ENCODE measurements at regions not wholly inside any gene's neighbourhood (a gene's known extent, or its start where the extent isn't known, plus 50 kb on each side); places are given as distances from the start of the nearest gene placed in this dataset.
"Not testable (repeated sequence)": the region's sequence is repeated elsewhere in the genome, so short reads cannot be mapped to it uniquely, and the experiment has no call there.

DNA sequence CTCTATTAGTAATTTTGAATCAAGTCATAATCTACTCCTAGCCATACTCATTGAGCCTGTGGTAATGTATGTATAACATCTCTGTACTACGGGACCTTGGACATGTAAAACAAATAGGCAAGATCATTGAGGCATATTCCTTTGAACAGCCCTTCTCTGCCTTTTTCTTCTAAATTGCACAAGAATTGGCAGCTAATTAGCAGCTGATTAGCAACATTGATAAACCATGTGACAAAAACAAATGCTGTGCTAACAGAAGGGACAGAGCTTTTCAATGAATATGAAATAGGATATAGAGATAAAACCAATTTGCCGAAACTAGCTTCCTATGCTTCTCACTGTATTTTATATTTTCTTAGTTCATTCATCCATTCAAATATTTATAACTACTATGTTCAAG lies 1474.2 kb downstream of the FAM181B start:
- Mint-ChIP-seq H3K27ac (no peak overlapping the region), H3K9me3 (ENCODE audit: low read depth) (no peaks in the 10 kb centered on the region), H3K4me3 (no peak overlapping the region)

GRCh38 chr11:81255895-81256294 lies 1477.8 kb downstream of the FAM181B start:
- H3K9me3 Mint-ChIP-seq (ENCODE audit: low read depth) = no peaks in the 10 kb centered on the region
- no peaks in the 10 kb centered on the region for H3K27me3 Mint-ChIP-seq
- H3K27ac Mint-ChIP-seq = no peak overlapping the region
- H3K36me3 Mint-ChIP-seq = no peaks in the 10 kb centered on the region
- H3K4me3 Mint-ChIP-seq = no peak overlapping the region
- no peaks in the 10 kb centered on the region for H3K4me1 Mint-ChIP-seq (ENCODE audit: low read depth)

More for the DNA sequence above, 1474.2 kb downstream of the FAM181B start:
- Mint-ChIP-seq H3K36me3 (no peaks in the 10 kb centered on the region), H3K27me3 (no peaks in the 10 kb centered on the region), H3K4me1 (ENCODE audit: low read depth) (no peaks in the 10 kb centered on the region)

DNA sequence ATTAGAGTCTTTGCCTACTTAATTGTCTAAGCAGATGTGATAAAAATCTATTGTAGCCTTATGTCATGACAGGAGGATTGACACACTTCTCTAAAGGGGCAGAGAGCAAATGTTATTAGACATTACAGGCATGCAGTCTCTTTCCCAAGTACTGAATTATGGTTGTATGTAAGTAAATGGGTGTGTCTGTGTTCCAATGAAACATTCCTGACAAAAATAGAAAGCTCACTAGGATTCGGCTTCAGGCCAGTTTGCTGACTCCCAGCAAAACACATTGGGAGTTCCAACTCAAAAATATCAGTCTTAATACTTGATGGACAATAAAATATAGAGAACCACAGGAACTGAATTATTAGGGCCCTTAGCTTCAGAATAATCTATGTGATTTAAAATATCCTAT lies 1480.4 kb downstream of the FAM181B start:
- H3K4me1 Mint-ChIP-seq (ENCODE audit: low read depth) = no peaks in the 10 kb centered on the region
- no peak overlapping the region for H3K27ac Mint-ChIP-seq
- H3K36me3 Mint-ChIP-seq = no peaks in the 10 kb centered on the region
- H3K4me3 Mint-ChIP-seq = no peak overlapping the region
- H3K27me3 Mint-ChIP-seq = no peaks in the 10 kb centered on the region
- H3K9me3 Mint-ChIP-seq (ENCODE audit: low read depth) = no peaks in the 10 kb centered on the region

DNA sequence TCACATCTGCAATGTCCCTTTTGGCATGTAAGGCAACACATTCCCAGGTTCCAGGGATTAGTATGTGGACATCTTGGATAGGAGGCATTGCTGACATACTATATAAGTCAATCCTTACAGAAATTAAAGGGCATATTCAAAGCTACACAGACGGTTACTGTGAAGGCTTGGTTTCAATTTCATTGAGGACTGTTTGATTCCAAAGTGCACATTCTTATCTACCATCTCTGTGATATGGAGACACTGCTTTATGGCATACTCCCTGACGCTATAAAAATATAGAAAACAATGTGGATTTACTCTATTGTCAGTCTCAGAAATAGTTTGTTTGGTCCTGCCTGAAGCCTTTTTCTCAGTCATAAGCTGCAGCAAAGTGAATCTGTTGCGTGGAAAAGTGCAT lies 1486.7 kb downstream of the FAM181B start:
- Mint-ChIP-seq H3K27me3 (no peaks in the 10 kb centered on the region), H3K4me1 (ENCODE audit: low read depth) (no peaks in the 10 kb centered on the region), H3K9me3 (ENCODE audit: low read depth) (peaks cover 3% of the 10 kb centered on the region), H3K4me3 (no peak overlapping the region), H3K27ac (no peak overlapping the region), H3K36me3 (no peaks in the 10 kb centered on the region)

DNA sequence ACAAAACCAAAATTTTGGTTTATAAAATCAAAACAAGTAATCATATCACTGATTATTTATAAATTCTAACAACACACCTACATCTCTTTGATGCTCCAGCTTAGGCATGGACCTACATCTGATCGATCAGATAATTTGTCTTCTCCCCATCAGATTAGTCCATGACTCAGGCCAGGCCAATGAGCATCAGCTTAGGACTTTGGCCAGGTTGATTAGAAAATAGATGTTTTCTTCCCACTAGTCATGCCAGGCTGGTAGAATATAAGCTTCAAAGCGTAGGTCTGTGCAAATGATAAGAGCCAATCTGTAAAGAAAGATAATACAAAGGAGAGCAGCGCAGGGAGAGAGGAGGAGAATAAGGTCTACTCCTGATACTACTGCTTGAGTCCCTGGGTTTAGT lies 1487.9 kb downstream of the FAM181B start:
- H3K36me3 Mint-ChIP-seq = no peaks in the 10 kb centered on the region
- no peak overlapping the region for H3K4me3 Mint-ChIP-seq
- H3K9me3 Mint-ChIP-seq (ENCODE audit: low read depth) = peaks cover 3% of the 10 kb centered on the region
- H3K4me1 Mint-ChIP-seq (ENCODE audit: low read depth) = no peaks in the 10 kb centered on the region
- H3K27ac Mint-ChIP-seq = no peak overlapping the region
- H3K27me3 Mint-ChIP-seq = no peaks in the 10 kb centered on the region

- no peaks in the 10 kb centered on the region for H3K27me3 Mint-ChIP-seq
- no peaks in the 10 kb centered on the region for H3K36me3 Mint-ChIP-seq
- no peak overlapping the region for H3K4me3 Mint-ChIP-seq
- H3K9me3 Mint-ChIP-seq (ENCODE audit: low read depth) = peaks cover 6% of the 10 kb centered on the region
- no peak overlapping the region for H3K27ac Mint-ChIP-seq
- H3K4me1 Mint-ChIP-seq (ENCODE audit: low read depth) = no peaks in the 10 kb centered on the region
These were observed 1491.9 kb downstream of the FAM181B start for GRCh38 chr11:81241672-81242275.

DNA sequence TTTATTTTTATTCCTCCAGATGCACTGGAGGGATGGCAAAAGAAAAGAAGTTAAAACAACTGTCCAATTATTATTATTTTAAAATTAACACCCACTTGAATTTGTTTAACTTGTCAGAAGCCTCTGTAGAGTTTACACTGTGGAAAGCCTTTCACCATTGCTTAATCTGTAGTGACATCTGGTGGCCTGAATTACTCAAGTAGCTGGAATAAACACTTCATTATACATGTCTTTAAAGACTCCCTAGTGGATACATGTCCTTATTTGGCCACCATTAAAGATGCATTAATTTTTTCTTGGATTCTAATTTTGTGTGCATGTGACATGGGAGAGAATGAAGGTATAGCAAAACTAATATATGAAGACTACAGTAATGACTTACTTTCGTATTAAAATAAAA lies 1496.5 kb downstream of the FAM181B start:
- H3K9me3 Mint-ChIP-seq (ENCODE audit: low read depth) = peaks cover 3% of the 10 kb centered on the region
- no peak overlapping the region for H3K4me3 Mint-ChIP-seq
- no peak overlapping the region for H3K27ac Mint-ChIP-seq
- H3K36me3 Mint-ChIP-seq = no peaks in the 10 kb centered on the region
- no peaks in the 10 kb centered on the region for H3K27me3 Mint-ChIP-seq
- H3K4me1 Mint-ChIP-seq (ENCODE audit: low read depth) = no peaks in the 10 kb centered on the region

DNA sequence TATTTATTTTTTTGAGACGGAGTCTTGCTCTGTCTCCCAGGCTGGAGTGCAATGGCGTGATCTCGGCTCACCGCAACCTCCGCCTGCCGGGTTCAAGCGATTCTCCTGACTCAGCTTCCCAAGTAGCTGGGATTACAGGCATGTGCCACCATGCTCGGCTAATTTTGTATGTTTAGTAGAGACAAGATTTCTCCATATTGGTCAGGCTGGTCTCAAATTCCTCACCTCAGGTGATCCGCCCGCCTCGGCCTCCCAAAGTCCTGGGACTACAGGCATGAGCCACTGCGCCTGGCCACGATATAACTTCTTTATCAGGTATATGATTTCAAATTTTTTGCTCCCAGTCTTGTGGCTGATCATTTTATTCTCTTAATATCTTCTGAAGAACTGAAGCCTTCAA lies 1506.3 kb downstream of the FAM181B start:
- H3K27ac Mint-ChIP-seq; H3K27me3 Mint-ChIP-seq; H3K9me3 Mint-ChIP-seq (ENCODE audit: low read depth); H3K4me1 Mint-ChIP-seq (ENCODE audit: low read depth); H3K36me3 Mint-ChIP-seq; H3K4me3 Mint-ChIP-seq: not testable (repeated sequence)

DNA sequence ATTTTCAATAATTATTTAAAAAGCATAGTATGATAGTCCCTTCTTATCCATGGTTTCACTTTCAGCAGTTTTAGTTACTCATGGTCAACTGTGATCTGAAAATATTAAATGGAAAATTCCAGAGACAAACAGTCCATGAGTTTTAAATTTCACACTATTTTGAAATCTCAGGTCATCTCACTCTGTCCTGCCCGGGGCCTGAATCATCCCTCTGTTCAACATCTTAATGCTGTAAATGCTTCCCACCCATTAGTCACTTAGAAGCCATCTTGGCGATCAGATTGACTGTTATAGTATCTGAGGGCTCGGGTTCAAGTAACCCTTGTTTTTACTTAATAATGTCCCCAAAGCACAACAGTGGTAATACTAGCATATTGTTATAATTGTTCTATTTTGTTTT lies 1509.3 kb downstream of the FAM181B start:
- no peak overlapping the region for H3K4me3 Mint-ChIP-seq
- H3K9me3 Mint-ChIP-seq (ENCODE audit: low read depth) = no peaks in the 10 kb centered on the region

DNA sequence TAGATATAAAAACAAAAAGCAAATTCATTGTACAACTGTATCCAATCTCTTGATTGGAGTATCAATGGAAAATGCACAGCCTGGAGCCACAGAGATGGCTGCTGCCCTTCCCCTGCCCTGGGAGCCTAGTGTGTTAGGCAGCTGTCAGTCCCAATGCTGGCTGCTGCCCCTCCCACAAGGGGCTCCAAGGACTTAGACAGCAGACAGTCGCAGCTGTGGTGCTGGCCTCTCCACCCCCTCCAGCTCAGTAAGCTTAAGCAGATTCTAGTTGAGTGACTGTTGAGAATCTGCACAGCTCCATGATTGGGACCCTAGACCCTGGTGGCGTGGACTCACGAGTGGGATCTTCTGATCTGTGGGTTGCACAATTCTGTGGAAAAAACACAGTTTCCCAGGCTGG lies 1511.2 kb downstream of the FAM181B start:
- Mint-ChIP-seq H3K4me1 (ENCODE audit: low read depth) (no peaks in the 10 kb centered on the region), H3K27me3 (no peaks in the 10 kb centered on the region), H3K36me3 (no peaks in the 10 kb centered on the region), H3K9me3 (ENCODE audit: low read depth) (no peaks in the 10 kb centered on the region), H3K27ac (no peak overlapping the region), H3K4me3 (no peak overlapping the region)

More for the DNA sequence above, 1509.3 kb downstream of the FAM181B start:
- Mint-ChIP-seq H3K4me1 (ENCODE audit: low read depth) (no peaks in the 10 kb centered on the region), H3K27ac (no peak overlapping the region), H3K27me3 (no peaks in the 10 kb centered on the region), H3K36me3 (no peaks in the 10 kb centered on the region)

DNA sequence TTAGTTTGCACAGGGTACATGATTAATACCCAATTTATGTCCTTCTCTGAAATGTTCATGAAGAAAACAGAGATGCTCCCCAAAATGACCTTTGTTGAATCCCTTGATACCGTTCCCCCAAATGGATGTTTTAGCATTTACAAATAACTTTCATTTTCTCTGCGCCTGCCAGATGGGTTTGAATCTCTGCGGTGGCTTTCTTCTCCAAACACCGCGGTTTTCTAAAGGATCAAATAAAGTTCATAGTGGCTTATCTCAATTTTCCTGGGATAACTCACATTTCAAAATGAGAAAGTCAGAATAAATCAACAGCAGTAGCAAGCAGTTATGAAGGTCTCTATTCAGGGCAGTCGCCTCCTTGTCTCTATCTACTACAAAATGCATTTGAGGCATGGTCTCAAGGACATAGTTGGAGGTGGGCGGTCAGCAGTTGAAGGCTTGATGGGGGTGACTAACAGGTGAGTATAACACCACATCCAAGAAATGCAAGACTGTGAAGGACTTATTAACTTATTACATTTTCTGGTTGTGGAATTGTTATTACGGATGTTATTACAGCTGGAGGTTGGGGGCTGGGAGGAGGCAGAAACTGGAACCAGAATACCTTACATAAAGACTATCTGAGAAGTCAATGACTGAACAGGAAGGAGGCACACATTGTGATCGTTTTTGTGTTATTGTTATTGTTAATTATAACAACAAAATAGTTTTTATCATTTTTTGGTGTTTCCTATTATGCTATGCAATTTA lies 1513.3 kb downstream of the FAM181B start:
- Mint-ChIP-seq H3K4me1 (ENCODE audit: low read depth) (no peaks in the 10 kb centered on the region), H3K27ac (no peak overlapping the region), H3K9me3 (ENCODE audit: low read depth) (no peaks in the 10 kb centered on the region), H3K4me3 (no peak overlapping the region), H3K27me3 (no peaks in the 10 kb centered on the region), H3K36me3 (no peaks in the 10 kb centered on the region)

DNA sequence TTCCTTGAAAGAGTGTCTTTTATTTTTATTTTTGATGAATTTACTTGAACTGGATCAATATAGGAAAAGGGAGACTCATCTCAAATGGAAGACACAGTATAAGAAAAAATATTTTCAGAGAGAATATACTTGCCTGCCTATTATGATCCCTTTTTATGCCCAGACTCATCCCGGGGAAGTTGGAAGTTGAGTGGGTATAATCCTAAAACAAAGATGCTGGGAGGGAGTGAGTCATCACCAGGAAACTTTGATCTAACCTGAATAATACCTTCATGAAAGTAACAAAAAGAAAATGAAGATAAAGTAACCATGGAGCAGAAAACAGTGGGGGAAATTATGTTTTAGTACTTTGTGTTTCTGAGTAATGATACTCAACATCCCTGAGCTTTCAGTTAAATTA lies 1514.0 kb downstream of the FAM181B start:
- Mint-ChIP-seq H3K9me3 (ENCODE audit: low read depth) (peaks cover 4% of the 10 kb centered on the region), H3K4me3 (no peak overlapping the region), H3K27me3 (no peaks in the 10 kb centered on the region), H3K36me3 (no peaks in the 10 kb centered on the region), H3K27ac (no peak overlapping the region), H3K4me1 (ENCODE audit: low read depth) (no peaks in the 10 kb centered on the region)

GRCh38 chr11:81218440-81218839 lies 1515.2 kb downstream of the FAM181B start:
- H3K36me3 Mint-ChIP-seq = no peaks in the 10 kb centered on the region
- H3K27me3 Mint-ChIP-seq = no peaks in the 10 kb centered on the region
- no peaks in the 10 kb centered on the region for H3K4me1 Mint-ChIP-seq (ENCODE audit: low read depth)
- H3K9me3 Mint-ChIP-seq (ENCODE audit: low read depth) = peaks cover 8% of the 10 kb centered on the region
- H3K27ac Mint-ChIP-seq = no peak overlapping the region
- H3K4me3 Mint-ChIP-seq = no peak overlapping the region

DNA sequence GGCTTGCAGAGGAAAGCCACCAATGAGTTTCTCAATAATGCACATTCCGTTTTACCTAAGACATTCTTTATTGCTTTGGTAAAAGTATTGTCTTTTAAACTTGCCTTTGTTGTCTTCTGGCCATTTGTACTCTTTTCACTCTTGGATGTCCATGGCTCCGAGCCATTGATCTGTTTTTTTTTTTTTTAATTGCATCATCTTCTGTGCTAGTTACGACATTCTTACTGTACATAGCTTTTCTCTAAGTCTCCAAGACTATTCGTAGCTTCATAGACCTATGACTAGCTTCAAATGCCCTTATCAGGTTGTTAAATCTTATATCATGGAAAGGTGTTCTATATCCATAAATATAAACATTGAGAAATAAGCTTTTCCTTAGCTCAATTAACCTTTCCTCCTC lies 1522.6 kb downstream of the FAM181B start:
- H3K27me3 Mint-ChIP-seq = no peaks in the 10 kb centered on the region

DNA sequence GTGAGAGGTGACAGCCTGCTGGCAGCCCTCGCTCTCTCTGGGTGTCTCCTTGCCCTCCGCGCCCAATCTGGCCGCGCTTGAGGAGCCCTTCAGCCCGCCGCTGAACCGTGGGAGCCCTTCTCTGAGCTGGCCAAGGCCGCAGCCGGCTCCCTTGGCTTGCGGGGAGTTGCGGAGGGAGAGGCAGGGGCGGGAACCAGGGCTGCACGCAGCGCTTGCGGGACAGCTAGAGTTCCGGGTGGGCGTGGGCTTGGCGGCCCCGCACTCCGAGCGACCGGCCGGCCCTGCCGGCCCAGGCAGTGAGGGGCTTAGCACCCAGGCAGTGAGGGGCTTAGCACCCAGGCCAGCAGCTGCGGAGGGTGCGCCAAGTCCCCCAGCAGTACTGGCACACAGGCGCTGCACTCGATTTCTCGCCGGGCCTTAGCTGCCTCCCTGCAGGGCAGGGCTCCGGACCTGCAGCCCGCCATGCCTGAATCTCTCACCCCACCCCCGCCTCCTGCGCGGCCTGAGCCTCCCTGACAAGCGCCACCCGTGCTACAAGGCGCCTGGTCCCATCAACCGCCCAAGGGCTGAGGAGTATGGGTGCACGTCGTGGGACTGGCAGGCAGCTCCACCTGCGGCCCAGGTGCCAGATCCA lies 1526.1 kb downstream of the FAM181B start:
- no peaks in the 10 kb centered on the region for H3K4me1 Mint-ChIP-seq (ENCODE audit: low read depth)
- no peaks in the 10 kb centered on the region for H3K27me3 Mint-ChIP-seq
- no peaks in the 10 kb centered on the region for H3K36me3 Mint-ChIP-seq
- no peak overlapping the region for H3K4me3 Mint-ChIP-seq
- no peak overlapping the region for H3K27ac Mint-ChIP-seq
- no peaks in the 10 kb centered on the region for H3K9me3 Mint-ChIP-seq (ENCODE audit: low read depth)

More for the DNA sequence above, 1522.6 kb downstream of the FAM181B start:
- Mint-ChIP-seq H3K9me3 (ENCODE audit: low read depth) (peaks cover 8% of the 10 kb centered on the region), H3K4me1 (ENCODE audit: low read depth) (no peaks in the 10 kb centered on the region), H3K4me3 (no peak overlapping the region), H3K36me3 (no peaks in the 10 kb centered on the region), H3K27ac (no peak overlapping the region)
